HG03095 (cell line): ENCODE measurements at regions not wholly inside any gene's neighbourhood (a gene's known extent, or its start where the extent isn't known, plus 50 kb on each side); places are given as distances from the start of the nearest gene placed in this dataset.

Source experiments
- ATAC-seq: cut with Tn5 transposase; IDR thresholded peaks from one replicate; pipeline ENCODE4 v1.9.1; 2021; ENCODE audit warnings: moderate library complexity; ENCODE audit not compliant: unreplicated experiment

DNA sequence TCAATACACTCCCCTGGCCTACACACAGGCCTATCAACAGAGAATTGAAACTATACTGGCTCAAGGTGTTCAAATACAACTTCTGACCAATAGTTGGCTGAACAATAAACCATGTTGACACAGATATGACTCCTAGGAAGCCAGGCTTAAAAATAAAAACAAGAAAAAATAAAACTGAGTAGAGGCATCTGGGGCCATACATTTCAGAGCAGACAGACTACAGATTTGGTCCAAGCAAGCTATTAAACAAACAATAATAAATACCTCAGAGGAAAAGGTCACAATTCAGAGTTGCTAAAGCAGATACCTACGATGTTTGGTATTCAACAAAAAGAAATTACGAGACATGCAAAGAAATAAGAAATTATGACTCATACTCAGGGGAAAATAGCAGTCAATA, 132.8 kb upstream of the ACVR2A start:
- no peak for ATAC-seq

DNA sequence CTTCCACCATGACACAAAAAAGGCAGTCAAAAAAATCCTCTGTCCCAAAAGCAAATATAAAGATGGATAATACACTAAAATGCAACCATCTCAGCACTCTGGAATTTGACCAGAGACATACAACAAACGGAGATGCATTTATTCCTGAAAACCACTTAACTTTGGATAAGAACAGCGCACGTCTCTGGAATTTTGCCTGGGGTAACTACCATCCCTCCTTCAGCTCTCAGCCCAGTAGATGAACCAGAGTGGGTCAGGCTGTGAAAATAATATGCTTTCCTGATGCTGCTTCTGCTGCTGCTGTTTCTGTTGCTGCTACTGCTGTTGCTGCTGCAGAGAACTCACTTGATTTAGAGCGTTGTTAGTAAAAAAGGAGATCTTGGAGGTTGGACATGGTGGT, 133.8 kb upstream of the ACVR2A start:
- no peak for ATAC-seq

DNA sequence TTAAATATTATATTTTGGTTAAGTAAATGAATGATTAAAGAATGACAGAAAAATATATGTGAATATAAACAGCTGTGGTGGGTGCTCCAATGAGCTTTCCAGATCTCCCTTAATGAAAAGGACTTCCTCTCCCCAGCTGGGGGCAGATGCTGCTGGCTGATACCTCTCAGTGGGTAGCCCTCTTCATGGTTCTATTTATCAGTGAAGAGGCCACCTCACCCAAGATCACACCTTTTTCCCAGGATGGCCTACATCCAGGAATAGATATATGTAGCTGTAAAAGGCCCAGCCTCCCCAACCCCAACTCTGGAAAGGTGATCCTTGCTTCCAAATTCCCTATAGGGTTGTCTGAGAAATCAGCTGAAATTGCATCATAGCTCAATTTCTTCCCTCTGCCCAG, 135.2 kb upstream of the ACVR2A start:
- ATAC-seq = no peak

DNA sequence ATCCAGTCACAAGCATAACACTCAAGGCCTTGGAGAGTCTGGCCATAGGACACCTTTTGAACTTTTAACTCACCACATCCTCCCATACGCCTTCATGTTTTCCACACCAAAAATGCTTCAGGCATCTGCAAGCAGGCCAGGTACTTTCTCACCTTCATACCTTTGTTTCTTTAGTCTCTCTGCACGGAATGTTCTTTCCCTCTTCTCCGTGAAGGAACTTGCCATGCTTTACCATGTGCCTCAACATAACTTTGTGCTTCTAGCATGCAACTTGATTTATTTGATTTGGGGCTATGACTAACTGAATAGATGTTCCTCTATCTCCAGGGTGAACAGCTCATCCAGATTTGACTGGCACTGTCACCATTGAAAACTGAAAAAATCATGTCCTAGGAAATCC, 141.7 kb upstream of the ACVR2A start:
- no peak for ATAC-seq

DNA sequence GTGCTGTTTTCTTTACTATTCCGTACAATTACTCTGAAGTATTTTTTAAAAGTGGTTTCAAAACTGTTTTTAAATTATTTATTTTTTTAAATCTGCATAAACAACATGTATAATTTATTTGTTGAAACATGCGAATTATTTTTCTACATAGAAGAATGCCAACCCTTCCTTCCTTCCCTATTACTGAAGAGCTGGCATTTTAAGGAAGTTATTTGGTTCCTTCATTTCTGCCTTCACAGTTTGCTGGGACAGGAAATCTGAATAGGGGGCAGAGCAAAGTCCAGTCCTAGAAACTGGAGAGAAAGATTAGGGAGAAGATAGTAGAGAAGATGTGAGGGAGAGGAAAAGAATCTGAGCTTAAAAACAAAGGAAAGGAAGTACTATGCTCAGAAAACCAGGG, 146.7 kb upstream of the ACVR2A start:
- ATAC-seq = no peak

DNA sequence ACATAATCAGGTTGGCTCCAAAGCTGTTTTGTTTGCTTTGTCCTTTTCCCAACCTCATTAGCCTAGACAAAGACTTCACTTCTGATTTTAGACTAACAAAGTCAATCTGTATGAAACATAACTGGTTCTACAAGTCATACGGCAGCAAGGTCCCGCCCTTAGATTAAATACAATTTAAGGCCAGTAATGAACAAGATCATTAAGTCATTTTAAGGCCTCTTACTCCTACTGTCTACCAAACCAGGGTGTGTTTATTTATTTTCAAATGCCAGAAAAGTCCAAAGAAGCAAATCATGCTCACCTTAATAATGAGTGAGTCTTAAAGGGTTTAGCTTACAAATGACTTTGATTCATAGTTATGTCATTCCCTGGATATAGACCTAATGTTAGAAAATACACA, 148.4 kb upstream of the ACVR2A start:
- ATAC-seq = no peak

DNA sequence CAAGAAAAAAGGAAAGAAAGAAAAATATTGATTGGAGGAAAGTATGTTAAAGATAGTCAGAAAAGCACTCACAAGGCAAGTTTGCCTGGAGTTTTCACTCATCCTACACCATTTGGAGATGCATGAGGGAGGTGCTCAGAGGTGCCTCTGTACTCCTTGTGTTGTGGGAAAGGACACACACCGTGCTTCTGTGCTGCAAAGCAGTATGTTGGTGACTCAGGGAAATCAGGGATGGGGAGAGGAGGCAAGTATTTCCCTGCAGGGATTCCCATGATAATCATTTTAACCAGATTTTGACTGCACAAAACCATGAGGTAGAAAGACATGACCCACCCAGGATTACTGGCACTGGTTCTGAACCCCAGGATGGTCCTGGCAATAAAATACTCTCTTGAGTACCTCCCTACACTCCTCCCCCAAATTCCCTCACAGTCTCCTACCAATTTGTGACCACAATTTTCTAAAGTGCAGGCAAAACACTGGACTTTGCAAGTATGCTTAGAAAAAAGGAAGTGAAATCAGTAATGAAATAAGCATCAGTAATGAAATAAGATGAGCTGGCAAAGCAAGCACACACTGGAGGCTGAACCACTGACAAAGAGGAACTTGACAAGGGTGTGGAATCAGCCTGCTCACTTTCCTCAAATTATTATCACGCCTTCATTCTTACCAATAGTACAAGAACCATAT, 155.5 kb upstream of the ACVR2A start:
- peak; percentile 100 for ATAC-seq

DNA sequence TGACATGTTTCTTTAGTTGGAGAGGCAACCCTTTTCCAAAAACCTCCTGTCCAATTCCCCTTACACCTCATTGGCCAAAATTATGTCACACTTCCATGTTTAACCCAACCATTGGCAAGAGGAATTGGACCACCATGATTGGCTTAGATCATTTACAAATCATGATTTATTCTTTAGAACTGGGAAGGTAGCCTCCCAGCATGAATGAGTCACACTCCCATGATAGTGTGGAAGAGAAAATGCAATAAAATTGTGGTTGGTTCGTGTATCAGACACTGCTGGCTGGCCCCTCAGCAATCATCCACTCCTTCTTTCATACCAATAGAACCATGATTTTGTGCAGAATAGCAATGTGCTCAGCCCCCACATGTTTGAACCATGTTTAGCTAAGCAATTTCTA, 156.6 kb upstream of the ACVR2A start:
- ATAC-seq = no peak

DNA sequence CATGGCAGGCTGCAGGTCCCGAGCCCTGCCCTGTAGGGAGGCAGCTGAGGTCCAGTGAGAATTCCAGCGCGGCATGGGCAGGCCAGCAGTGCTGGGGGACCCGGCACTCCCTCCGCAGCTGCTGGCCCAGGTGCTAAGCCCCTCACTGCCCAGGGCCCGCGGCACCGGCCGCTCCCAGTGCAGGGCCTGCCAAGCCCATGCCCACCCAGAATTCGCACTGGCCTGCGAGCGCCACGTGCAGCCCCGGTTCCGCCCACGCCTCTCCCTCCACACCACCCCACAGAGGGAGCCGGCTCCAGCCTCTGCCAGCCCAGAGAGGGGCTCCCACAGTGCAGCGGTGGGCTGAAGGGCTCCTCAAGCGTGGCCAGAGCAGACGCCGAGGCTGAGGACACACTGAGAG, 158.5 kb upstream of the ACVR2A start:
- ATAC-seq = no peak

DNA sequence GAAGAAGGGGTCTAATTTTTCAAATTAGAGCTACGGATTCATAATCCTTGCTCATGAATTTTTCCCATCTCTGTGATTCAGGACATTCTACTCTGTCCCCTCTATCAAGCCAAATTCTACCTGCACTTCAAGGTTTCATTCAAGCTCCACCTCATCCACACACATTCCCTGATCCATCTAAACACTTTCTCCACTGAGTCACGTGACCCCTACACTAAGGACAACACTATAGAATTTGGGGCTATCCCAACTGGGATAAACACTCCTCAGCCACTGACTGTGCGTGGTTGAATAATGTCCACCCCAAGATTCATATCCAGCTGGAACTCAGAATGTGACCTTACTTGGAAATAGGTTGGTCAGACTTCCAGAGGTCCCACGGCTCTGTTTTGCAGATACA, 159.9 kb upstream of the ACVR2A start:
- no peak for ATAC-seq

DNA sequence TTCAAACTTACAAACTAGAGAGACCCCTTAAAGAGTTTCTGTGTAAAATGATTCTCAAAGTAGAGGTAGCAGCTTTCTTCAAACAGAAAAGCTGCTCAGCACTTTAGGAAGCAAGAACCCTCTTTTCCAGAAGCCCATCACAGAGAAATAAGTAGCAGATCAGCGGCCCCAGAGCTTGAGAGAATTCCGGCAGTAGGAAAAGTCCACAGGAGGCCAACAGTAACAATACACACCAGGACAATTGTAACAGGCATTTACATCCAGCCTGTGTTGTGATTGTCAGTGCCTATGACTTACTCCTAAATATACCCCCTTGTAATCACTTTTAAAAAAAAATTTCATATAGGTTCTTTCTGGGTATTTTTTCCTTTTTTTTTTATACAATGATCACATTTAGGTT, 161.4 kb upstream of the ACVR2A start:
- ATAC-seq = no peak

DNA sequence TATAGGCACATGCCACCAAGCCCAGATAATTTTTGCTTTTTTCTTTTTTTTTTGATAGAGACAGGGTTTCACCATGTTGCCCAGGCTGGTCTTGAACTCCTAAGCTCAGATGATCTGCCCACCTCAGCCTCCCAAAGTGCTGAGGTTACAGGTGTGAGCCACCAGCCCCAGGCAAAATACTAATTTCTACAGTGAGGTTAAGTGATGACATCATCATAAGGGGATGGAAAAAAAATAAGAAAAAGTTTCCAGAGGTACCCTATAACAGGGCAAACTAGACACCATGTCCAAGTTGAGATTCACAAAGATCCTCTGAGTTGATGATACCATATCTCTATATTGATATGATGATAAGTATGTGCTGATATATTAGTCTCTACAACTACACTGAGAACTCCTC, 163.7 kb upstream of the ACVR2A start:
- ATAC-seq = no peak

DNA sequence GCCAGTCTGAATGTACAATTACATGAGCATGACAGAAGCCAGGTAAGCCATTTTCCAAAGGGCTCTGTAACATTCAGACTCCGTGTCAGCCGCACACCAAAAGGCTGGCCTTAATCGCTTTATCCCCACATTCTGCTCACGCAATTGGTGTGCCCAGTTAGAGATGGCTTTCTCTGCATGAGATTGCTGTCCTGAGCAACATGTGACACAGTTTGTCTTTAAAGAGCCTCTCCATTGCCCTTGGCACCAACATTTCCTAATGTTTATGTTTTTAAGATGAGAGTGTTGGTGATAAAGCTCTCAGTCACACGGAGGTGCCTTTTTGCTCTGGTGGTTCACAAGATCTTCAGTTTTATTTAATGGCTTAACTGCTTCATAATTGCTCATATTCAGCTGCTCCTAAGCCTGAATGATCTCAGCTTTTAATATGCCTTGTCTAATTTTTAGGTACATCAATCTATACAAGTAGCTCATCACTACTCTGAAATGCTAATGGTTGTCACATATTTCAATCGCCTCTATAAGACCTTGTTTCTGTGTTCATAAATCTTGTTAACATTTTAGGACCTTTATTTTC, 164.8 kb upstream of the ACVR2A start:
- ATAC-seq = no peak

DNA sequence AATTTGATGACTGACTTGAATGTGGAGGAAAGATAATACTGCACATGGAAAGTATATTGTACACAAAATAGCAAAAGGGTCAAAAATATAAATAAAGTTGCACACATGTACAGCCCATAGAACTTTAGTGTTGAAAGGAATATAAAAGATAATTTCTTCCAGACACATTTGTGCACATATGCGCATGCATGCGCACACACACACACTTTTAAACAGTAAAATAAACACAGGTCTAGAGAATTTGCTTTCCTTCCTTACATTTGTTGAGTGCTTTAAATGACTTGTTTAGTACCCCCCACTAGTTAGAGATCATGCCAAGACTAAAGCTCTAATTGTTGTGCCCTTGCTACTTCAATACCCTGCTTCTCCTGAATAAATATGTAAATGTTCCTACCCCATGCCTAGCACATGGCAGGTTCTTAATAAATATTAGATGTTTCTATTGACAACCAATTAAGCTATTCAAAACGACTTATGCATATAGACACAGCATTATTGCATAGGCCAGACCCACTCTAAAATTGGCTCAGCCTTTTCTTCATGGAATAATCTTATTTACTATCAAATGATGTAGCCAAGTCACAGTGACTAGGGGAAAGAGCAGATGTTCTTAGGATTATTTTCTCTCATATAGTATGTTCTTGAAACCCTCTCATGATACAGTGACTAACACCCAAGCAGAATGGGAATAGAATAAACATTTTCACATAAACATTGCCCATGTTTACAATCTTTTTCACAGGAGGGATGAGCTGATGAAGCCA, 165.5 kb upstream of the ACVR2A start:
- no peak for ATAC-seq

DNA sequence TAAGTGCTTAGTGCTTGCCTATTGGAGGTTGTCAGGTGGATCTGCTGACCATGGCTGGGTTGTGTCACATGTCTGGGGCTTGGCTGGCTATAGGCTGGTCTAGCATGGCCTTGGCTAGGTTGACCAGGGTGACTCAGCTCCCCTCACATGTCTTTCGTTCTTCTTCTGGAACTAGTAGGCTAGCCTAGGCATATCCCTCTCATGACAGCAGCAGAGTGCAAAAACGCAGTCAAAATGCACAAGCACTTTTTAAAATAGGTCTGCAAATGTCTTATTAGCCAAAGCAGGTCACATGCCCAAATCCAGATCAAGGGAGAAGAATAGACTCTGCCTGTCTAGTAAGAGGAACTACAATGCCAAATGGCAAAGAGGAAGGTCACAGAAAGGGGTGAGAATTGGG, 179.7 kb upstream of the ACVR2A start:
- ATAC-seq = no peak

DNA sequence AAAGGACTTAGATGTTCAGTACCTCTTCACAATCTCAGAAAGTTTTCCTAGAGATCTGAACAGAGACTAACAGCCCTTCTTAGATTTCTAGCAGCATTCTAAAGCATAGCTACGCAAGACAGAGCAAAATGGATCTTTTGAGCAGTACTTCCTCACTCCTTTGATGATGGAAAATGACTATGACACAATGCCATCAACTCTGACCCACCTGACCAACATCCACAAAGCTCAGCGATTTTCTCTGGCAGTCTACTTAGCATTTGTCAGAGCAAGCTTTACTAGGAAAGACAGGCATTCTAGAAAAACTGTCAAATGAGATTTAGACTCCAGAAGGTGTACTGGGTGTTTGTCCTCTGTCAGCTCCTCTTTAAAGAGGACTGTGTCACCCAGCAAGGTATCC, 180.9 kb upstream of the ACVR2A start:
- no peak for ATAC-seq

DNA sequence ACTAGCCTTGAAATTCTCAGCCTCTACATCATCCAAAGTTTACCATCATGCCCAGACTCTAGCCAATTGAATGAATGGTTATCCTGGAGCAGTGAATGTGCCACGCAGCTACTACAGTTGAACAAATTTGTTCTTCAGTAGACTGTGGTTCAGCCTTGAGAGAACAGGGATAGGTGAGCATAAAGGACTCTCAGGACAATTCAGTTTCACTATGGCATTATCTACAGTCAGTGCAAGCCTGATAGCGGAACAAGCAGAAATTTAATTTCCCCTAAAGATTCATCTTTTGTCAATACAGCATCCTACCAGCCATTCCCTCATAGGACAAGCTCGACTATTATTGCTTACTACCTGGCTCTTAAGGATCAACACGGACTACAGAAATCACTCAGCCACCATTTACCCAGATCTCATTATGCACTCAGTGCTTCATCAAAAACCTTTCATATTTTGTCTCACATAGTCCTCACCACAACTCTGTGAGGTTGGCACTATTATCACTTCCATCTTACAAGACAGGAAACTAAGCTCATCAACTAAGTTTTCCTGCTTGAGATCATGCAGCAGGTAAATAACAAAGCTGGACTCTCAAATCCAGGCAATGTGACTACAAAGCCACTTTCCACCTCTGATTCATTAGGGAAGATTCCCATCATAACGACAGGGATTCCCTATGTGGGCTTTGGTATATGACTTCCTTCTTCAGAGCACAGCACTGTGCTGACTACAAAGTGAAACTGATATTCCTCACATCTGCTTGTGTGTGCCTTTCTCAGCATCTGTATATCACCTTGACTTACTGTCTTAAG, 181.5 kb upstream of the ACVR2A start:
- ATAC-seq = peak; percentile 89

DNA sequence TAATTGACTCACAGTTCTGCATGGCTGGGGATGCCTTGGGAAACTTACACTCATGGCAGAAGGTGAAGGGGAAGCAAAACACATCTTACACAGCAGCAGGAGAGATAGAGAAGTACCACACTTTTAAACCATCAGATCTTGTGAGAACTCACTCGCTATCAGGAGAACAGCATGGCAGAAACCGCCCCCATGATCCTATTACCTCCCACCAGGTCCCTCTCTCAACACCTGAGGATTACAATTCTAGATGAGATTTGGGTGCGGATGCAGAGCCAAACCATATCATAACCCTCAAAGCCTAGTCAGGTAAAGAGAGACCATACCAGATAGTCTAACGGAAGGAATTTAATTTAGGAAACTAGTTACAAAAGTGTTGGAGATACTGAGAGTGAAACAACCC, 182.6 kb upstream of the ACVR2A start:
- no peak for ATAC-seq

DNA sequence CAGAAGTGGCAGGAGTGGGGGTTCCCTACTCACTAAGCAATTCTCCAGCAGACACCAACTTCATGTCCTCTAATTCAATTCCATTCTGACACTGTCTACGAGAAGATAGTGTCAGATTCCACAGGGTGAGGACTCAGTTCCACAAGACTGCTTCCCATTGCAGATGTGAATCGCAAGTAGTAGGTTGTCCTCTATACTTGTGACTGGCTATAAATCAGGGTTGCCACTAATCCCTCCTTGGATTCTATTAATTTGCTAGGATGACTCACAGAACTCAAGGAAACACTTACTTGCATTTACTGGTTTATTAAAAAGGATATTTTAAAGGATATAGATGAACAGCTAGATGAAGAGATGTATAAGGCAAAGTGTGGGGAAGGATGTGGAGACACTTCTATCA, 184.1 kb upstream of the ACVR2A start:
- no peak for ATAC-seq

DNA sequence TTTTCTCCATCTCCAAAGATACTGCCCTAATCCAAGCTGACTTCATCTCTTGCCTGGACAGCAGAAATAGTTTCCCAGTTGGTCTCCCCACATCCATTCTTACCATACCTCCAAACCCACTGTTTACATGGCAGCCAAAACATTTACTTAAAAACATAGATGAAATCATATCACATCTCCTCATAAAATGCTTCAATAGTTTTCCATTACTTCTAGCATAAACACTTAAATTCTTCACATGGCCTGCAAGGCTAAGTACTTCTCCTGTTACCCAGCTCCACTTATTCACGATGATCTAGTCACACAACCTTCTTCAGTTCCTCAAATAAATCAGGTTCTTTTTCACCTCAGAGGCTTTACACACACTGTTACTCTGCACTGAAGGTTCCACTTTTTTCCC, 185.8 kb upstream of the ACVR2A start:
- no peak for ATAC-seq

DNA sequence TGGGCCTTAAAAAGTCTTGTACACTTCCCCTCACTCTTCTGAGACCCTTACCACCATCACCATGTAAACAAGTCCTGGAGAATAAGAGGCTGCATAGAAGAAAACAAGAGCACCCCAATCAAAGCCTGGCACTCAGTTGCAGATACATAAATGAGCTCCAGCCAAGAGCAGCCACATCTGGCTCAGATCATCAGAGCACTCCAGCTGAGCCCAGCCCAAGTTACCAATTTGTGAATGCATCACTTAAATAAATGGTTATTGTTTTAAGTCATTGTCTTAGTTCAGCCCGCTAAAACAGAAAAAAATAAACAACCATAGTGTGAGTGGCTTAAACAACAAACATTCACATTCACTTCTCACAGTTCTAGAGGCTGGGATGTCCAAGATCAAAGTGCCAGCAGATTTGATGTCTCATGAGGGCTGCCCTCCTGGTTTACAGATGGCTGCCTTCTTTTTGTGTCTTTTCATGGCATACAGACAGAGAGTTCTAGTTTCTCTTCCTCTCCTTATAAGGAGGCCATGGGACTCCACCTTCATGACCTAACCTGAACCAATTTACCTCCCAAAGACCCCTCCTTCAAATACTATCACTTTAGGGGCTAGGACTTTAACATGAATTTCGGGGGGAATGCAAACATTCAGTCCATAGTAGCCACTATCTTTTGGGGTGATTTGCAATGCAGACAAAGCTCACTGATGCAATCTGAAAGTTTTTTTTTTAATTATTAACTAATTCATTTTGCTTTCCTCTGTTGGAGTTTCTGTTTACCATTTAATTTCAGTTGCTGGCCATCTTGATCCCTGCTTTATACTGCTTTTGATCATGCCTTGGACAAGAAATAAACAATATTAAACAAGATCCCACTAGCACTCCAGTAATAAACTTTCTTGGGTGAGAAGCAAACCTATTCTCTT, 187.5 kb upstream of the ACVR2A start:
- peak; percentile 44 for ATAC-seq
